Activated CD4-positive, alpha-beta memory T cell treated with anti-CD3 and anti-CD28 coated beads, Interleukin-2, amount 10 ng/mL, durations not matched to agents 7 days and 5 days (primary cell): ENCODE measurements at regions not wholly inside any gene's neighbourhood (a gene's known extent, or its start where the extent isn't known, plus 50 kb on each side); places are given as distances from the start of the nearest gene placed in this dataset.
"Not testable (repeated sequence)": the region's sequence is repeated elsewhere in the genome, so short reads cannot be mapped to it uniquely, and the experiment has no call there.

ENCODE experiments used
- CTCF ChIA-PET: fragments of 350-600 bp; sonication (Branson Sonifier 250); formaldehyde crosslinking; loops from one replicate; lab custom pipeline; 2021; ENCODE audit warnings: antibody characterized with exemption, inconsistent platforms; lab: Charles Lee
- POLR2A ChIA-PET: fragments of 350-600 bp; sonication (Branson Sonifier 250); formaldehyde crosslinking; loops from one replicate; lab custom pipeline; 2021; ENCODE audit warnings: antibody characterized with exemption; lab: Charles Lee
- DNase-seq: peaks from one replicate; pipeline ENCODE4 v3.0.0-alpha.2; 2020
- H3K27ac Mint-ChIP-seq: one replicate; pipeline ENCODE4 v1.8.0; 2021; ENCODE audit warnings: mild to moderate bottlenecking, mixed read lengths
- H3K27me3 Mint-ChIP-seq: one replicate; pipeline ENCODE4 v1.8.0; 2021; ENCODE audit warnings: mixed read lengths
- H3K36me3 Mint-ChIP-seq: one replicate; pipeline ENCODE4 v1.8.0; 2021; ENCODE audit warnings: low read depth, mixed read lengths
- H3K4me1 Mint-ChIP-seq: one replicate; pipeline ENCODE4 v1.8.0; 2021; ENCODE audit warnings: mixed read lengths
- H3K4me3 Mint-ChIP-seq: one replicate; pipeline ENCODE4 v1.8.0; 2021; ENCODE audit warnings: mild to moderate bottlenecking, mixed read lengths
- H3K9me3 Mint-ChIP-seq: one replicate; pipeline ENCODE4 v1.8.0; 2021; ENCODE audit warnings: mixed read lengths

GRCh38 chr4:79673898-79674297, 265.9 kb upstream of the GK2 start:
- no peaks in the 10 kb centered on the region for H3K9me3 Mint-ChIP-seq
- CTCF ChIA-PET: no interaction called here
- no peaks in the 10 kb centered on the region for H3K36me3 Mint-ChIP-seq
- no peak overlapping the region for H3K27ac Mint-ChIP-seq
- DNase-seq: no peak
- H3K4me3 Mint-ChIP-seq: no peak overlapping the region
- H3K27me3 Mint-ChIP-seq: no peaks in the 10 kb centered on the region
- peaks cover 5% of the 10 kb centered on the region for H3K4me1 Mint-ChIP-seq
- POLR2A ChIA-PET: no interaction called here

DNA sequence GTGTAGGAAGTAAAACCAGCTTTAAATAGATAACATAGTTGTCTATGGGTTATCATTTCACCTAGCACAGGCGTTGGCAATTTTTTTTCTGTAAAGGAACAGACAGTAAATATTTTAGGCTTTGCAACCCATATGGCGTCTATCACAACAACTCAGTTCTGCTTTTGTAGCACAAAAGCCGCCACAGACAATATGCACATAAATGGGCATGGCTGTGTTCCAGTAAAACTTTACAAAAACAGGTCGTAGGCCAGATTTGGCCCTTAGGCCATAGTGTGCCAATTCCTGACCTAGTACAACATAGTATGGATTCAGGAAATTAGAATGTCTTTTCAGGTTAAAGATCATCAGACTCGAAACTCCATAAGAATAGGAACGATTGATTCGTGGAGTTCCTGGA, 265.3 kb upstream of the GK2 start:
- H3K27me3 Mint-ChIP-seq: no peaks in the 10 kb centered on the region
- peaks cover 2% of the 10 kb centered on the region for H3K4me1 Mint-ChIP-seq
- no peak overlapping the region for H3K4me3 Mint-ChIP-seq
- no peak overlapping the region for H3K27ac Mint-ChIP-seq
- H3K36me3 Mint-ChIP-seq: no peaks in the 10 kb centered on the region
- POLR2A ChIA-PET: no interaction called here
- CTCF ChIA-PET: no interaction called here
- H3K9me3 Mint-ChIP-seq: no peaks in the 10 kb centered on the region
- no peak for DNase-seq

DNA sequence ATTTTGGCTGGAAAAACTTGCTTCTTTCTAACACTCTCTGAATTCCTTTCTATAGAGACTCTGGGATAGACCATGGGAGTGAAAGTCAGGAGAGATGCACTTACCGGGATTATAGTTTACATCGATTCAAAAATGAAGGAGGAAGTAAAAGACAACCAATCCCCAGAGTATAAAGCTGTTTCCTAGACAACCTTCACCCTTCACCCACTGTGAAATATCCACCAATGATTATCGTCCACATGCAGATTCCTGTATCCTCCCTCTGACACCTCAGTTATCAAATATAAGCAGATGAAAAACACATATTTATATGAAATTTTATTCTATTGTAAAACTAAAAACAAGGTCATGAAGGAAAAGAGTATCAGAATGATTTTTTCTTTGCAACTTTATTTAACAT, 258.8 kb upstream of the GK2 start:
- Mint-ChIP-seq H3K27ac (no peak overlapping the region), H3K4me3 (no peak overlapping the region), H3K4me1 (no peaks in the 10 kb centered on the region), H3K27me3 (no peaks in the 10 kb centered on the region), H3K36me3 (no peaks in the 10 kb centered on the region), H3K9me3 (no peaks in the 10 kb centered on the region)
- ChIA-PET CTCF (no interaction called here), POLR2A (no interaction called here)
- DNase-seq: no peak

DNA sequence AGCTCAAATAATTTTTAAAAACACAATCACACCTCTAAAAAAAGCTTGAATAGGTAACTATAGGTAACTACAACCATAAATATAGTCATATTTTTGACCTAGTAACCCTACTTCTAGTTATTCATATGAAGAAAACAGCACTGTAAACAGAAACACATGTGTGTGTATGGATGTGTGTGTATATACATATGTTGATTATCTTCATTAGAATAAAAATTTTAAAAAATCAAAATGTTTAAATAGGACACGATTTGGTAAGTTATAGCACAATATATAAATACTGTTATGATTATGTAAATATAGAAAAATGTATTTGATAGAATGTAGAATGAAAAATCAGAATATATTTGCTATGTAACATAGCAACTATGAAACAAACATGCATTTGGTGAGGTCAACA, 258.1 kb upstream of the GK2 start:
- Mint-ChIP-seq H3K4me3 (no peak overlapping the region), H3K27ac (no peak overlapping the region), H3K27me3 (no peaks in the 10 kb centered on the region), H3K36me3 (no peaks in the 10 kb centered on the region), H3K4me1 (no peaks in the 10 kb centered on the region), H3K9me3 (no peaks in the 10 kb centered on the region)
- DNase-seq: no peak
- POLR2A ChIA-PET: no interaction called here
- CTCF ChIA-PET: no interaction called here

DNA sequence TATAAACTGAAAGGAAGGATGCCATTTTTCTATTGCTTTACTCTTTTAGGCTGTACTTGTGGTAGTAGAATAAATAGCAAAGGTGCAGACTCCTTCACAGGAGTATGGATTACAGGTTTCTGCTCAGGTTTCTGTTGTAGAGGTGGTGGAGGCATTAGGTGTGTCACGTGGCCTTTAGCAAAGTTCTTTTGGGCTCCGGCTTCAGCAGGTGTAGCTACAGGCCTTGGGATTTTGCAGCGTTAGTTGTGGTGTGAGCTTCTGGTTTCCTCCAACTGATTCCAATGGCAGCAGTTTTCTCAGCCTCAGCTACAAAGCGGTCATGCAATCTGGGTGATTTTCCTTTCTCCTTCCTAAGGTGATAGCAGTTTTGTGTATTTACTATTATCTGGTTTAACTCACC, 255.8 kb upstream of the GK2 start:
- no peaks in the 10 kb centered on the region for H3K4me1 Mint-ChIP-seq
- POLR2A ChIA-PET: no interaction called here

GRCh38 chr4:79663141-79663540, 255.1 kb upstream of the GK2 start:
- POLR2A ChIA-PET: no interaction called here
- Mint-ChIP-seq H3K27me3 (no peaks in the 10 kb centered on the region), H3K4me3 (no peak overlapping the region), H3K27ac (no peak overlapping the region), H3K4me1 (no peaks in the 10 kb centered on the region), H3K36me3 (no peaks in the 10 kb centered on the region), H3K9me3 (peaks cover 5% of the 10 kb centered on the region)
- CTCF ChIA-PET: no interaction called here
- no peak for DNase-seq

More for the DNA sequence above, 255.8 kb upstream of the GK2 start:
- Mint-ChIP-seq H3K36me3 (no peaks in the 10 kb centered on the region), H3K9me3 (peaks cover 5% of the 10 kb centered on the region), H3K27me3 (no peaks in the 10 kb centered on the region), H3K27ac (no peak overlapping the region), H3K4me3 (no peak overlapping the region)
- DNase-seq: no peak
- CTCF ChIA-PET: no interaction called here

- CTCF ChIA-PET: no interaction called here
- no peaks in the 10 kb centered on the region for H3K27me3 Mint-ChIP-seq
Measured at GRCh38 chr4:79662651-79663050, 254.6 kb upstream of the GK2 start.

GRCh38 chr4:79661196-79661595, 253.2 kb upstream of the GK2 start:
- H3K4me3 Mint-ChIP-seq: no peak overlapping the region
- H3K4me1 Mint-ChIP-seq: no peaks in the 10 kb centered on the region
- ChIA-PET CTCF (no interaction called here), POLR2A (no interaction called here)
- no peak overlapping the region for H3K27ac Mint-ChIP-seq
- H3K36me3 Mint-ChIP-seq: no peaks in the 10 kb centered on the region
- H3K27me3 Mint-ChIP-seq: no peaks in the 10 kb centered on the region
- H3K9me3 Mint-ChIP-seq: peaks cover 5% of the 10 kb centered on the region
- DNase-seq: no peak

More at GRCh38 chr4:79662651-79663050, 254.6 kb upstream of the GK2 start:
- Mint-ChIP-seq H3K27ac (no peak overlapping the region), H3K36me3 (no peaks in the 10 kb centered on the region), H3K9me3 (peaks cover 5% of the 10 kb centered on the region), H3K4me3 (no peak overlapping the region), H3K4me1 (no peaks in the 10 kb centered on the region)
- POLR2A ChIA-PET: no interaction called here
- DNase-seq: no peak

GRCh38 chr4:79659308-79659870, 251.4 kb upstream of the GK2 start:
- DNase-seq, H3K4me1 Mint-ChIP-seq, H3K4me3 Mint-ChIP-seq, CTCF ChIA-PET, H3K27ac Mint-ChIP-seq, H3K9me3 Mint-ChIP-seq, POLR2A ChIA-PET, H3K36me3 Mint-ChIP-seq, H3K27me3 Mint-ChIP-seq: not testable (repeated sequence)

- no peak overlapping the region for H3K27ac Mint-ChIP-seq
- H3K36me3 Mint-ChIP-seq: no peaks in the 10 kb centered on the region
- no peak overlapping the region for H3K4me3 Mint-ChIP-seq
- CTCF ChIA-PET: no interaction called here
- POLR2A ChIA-PET: no interaction called here
- H3K4me1 Mint-ChIP-seq: no peaks in the 10 kb centered on the region
- DNase-seq: no peak
- peaks cover 5% of the 10 kb centered on the region for H3K9me3 Mint-ChIP-seq
- H3K27me3 Mint-ChIP-seq: no peaks in the 10 kb centered on the region
Measured at GRCh38 chr4:79657379-79657778, 249.4 kb upstream of the GK2 start.

DNA sequence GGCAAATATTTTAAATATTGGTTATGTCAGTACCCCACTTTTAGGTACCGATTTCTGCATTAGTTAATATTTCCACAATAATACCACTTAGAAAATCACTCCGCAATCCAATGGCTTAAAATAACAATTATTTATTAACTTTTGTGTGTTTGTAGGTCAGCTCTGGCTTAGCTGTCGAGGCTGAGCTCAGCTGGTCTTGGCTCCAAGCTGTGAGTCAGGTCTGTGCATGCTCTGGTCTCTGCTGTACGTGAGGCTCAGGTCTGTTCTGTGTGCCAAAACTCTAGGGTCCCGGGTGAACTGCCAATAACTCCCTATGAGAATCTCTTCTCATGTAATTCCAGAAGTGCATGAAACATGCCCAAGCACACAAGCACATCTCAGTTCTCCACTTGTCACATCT, 245.8 kb upstream of the GK2 start:
- no peaks in the 10 kb centered on the region for H3K27me3 Mint-ChIP-seq
- no peaks in the 10 kb centered on the region for H3K36me3 Mint-ChIP-seq
- CTCF ChIA-PET: no interaction called here
- no peaks in the 10 kb centered on the region for H3K9me3 Mint-ChIP-seq
- H3K4me1 Mint-ChIP-seq: no peaks in the 10 kb centered on the region
- no peak for DNase-seq
- no peak overlapping the region for H3K4me3 Mint-ChIP-seq
- no peak overlapping the region for H3K27ac Mint-ChIP-seq
- POLR2A ChIA-PET: no interaction called here

DNA sequence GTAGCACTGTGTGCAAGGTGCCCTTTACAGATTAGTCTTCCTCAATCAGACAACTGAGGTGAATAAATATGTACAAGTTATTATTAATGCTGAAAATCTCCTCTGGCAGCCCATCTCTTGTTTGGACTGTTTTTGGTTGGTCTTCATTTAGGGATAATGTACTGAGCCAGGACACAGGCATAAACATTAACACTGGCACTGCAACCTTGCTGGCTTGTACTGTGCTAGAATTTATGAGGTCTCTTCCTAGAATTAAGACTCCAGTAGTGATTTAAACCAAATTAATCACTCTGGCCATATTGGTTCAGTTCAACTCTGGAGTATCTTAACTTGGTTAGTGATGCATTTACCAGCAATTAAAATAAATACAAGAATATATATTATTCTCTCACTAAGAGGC, 244.7 kb upstream of the GK2 start:
- DNase-seq: no peak
- no peaks in the 10 kb centered on the region for H3K4me1 Mint-ChIP-seq
- no peak overlapping the region for H3K27ac Mint-ChIP-seq
- ChIA-PET POLR2A (no interaction called here), CTCF (no interaction called here)
- no peaks in the 10 kb centered on the region for H3K36me3 Mint-ChIP-seq
- H3K27me3 Mint-ChIP-seq: no peaks in the 10 kb centered on the region
- no peak overlapping the region for H3K4me3 Mint-ChIP-seq
- no peaks in the 10 kb centered on the region for H3K9me3 Mint-ChIP-seq

DNA sequence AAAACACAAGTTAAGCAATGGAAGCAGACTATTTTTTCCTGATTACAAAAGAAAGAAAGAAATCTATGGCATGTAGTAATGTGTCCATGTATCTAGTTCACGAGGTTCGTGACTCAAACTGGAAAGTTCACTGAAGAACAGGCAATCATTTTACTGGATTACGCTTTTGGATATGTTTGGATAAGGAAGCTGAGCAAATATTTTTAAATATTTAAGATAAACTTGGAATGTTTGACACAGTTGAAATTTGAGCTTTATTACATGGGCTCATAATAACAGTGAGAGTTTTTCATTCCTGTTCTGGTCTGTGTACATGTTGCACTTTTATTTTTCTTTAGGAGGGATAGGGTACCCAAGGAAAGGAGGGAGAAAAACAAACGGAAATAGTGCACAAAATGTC, 244.2 kb upstream of the GK2 start:
- CTCF ChIA-PET: no interaction called here
- Mint-ChIP-seq H3K4me1 (no peaks in the 10 kb centered on the region), H3K36me3 (no peaks in the 10 kb centered on the region), H3K27me3 (no peaks in the 10 kb centered on the region), H3K27ac (no peak overlapping the region), H3K9me3 (no peaks in the 10 kb centered on the region), H3K4me3 (no peak overlapping the region)
- no peak for DNase-seq
- POLR2A ChIA-PET: no interaction called here

- CTCF ChIA-PET: no interaction called here
- DNase-seq: no peak
- no peaks in the 10 kb centered on the region for H3K4me1 Mint-ChIP-seq
- no peak overlapping the region for H3K27ac Mint-ChIP-seq
- POLR2A ChIA-PET: no interaction called here
- H3K9me3 Mint-ChIP-seq: no peaks in the 10 kb centered on the region
- no peaks in the 10 kb centered on the region for H3K36me3 Mint-ChIP-seq
- H3K27me3 Mint-ChIP-seq: no peaks in the 10 kb centered on the region
- no peak overlapping the region for H3K4me3 Mint-ChIP-seq
Measured at GRCh38 chr4:79651456-79651855, 243.4 kb upstream of the GK2 start.
